ENCODE measurements at regions not wholly inside any gene's neighbourhood (a gene's known extent, or its start where the extent isn't known, plus 50 kb on each side); places are given as distances from the start of the nearest gene placed in this dataset.

DNA sequence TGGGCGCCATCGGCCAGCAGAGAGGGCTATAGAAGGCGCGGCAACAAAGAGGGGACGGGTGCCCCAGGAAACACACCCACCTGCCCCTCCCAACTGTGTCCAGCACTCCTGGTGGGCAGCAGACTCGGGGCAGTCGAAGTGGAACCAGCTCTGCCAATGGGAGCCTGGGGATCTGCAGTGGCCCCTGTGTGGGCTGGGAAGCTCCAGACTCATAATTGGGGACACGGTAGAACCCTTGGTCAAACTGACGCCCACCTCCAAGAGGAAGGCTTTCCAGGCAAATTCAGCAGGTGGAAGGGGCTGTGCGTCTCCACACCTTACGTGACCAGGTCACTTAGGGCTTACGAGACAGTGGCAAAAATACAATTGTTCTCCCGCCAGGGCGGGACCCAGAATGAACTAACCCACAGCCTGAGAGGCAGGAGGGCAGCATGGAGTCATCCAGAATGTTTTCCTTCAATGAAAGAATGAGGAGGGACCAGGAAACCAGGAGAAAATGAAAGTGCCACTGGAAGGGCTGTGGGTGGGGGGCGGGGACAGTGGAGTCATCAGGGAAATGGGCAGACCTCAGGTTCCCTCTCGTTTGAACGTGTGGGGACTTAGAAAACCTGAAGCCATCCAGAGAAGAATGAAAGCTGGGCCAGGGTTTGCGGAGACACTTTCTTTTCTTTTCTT lies 53.2 kb upstream of the SHANK2 start:
- H3K27me3 ChIP-seq = no peaks in the 10 kb centered on the region
- H3K27ac ChIP-seq = no peak overlapping the region
- TF ChIP-seq, protein P1, sequence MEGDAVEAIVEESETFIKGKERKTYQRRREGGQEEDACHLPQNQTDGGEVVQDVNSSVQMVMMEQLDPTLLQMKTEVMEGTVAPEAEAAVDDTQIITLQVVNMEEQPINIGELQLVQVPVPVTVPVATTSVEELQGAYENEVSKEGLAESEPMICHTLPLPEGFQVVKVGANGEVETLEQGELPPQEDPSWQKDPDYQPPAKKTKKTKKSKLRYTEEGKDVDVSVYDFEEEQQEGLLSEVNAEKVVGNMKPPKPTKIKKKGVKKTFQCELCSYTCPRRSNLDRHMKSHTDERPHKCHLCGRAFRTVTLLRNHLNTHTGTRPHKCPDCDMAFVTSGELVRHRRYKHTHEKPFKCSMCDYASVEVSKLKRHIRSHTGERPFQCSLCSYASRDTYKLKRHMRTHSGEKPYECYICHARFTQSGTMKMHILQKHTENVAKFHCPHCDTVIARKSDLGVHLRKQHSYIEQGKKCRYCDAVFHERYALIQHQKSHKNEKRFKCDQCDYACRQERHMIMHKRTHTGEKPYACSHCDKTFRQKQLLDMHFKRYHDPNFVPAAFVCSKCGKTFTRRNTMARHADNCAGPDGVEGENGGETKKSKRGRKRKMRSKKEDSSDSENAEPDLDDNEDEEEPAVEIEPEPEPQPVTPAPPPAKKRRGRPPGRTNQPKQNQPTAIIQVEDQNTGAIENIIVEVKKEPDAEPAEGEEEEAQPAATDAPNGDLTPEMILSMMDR (IDR thresholded peaks at IDR 0.05) = no peak
- no peaks in the 10 kb centered on the region for H3K9me3 ChIP-seq
- no peak overlapping the region for H3K4me3 ChIP-seq
- no peaks in the 10 kb centered on the region for H3K36me3 ChIP-seq
- ATAC-seq (no peak), DNase-seq (peak; percentile 36)
- H3K4me1 ChIP-seq = no peaks in the 10 kb centered on the region
- intact Hi-C loops (cut with DNase I) = no loop called here

DNA sequence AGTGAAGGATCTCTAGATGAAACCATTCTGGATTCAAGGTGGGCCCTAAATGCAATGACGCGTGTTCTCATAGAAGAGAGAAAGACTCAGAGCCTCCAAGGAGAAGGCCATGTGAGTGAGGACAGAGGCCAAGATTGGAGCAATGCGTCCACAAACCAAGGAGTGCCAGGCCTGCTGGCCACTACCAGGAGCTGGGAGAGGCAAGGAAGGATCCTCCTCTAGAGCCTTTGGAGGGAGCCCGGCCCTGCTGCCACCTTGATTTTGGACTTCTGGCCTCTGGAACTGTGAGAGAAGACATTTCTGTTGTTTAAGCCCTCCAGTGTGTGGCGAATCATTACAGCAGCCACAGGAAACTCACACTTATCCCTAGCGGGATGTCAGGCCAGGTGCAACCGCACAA lies 52.7 kb upstream of the SHANK2 start:
- intact Hi-C loops (cut with DNase I) = no loop called here
- TF ChIP-seq, protein P1 (IDR thresholded peaks at IDR 0.05) = no peak

DNA sequence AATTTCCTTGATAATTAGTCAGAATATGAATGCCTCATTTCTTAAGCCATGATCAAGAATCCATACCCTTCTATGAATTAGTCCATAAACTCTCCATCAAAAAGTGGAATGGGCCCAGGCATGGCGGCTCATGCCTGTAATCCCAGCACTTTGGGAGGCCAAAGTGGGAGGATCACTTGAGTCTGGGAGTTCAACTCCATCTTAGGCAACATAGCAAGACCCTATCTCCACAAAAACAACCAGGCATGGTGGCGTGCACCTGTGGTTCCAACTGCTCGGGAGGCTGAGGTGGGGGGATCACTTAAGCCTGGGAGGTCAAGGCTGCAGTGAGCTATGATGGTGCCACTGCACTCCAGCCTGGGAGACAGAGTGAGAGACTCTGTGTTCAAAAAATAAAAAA lies 52.1 kb upstream of the SHANK2 start:
- Histone ChIP-seq H3K4me3 (no peak overlapping the region), H3K36me3 (no peaks in the 10 kb centered on the region), H3K4me1 (no peaks in the 10 kb centered on the region), H3K27me3 (no peaks in the 10 kb centered on the region), H3K27ac (no peak overlapping the region), H3K9me3 (no peaks in the 10 kb centered on the region)
- peak; percentile 4 for DNase-seq
- ATAC-seq = no peak
- TF ChIP-seq, protein P1 (IDR thresholded peaks at IDR 0.05) = no peak
- intact Hi-C loops (cut with DNase I) = no loop called here

More for the DNA sequence above, 52.7 kb upstream of the SHANK2 start:
- DNase-seq = no peak
- Histone ChIP-seq H3K36me3 (no peaks in the 10 kb centered on the region), H3K4me3 (no peak overlapping the region), H3K27ac (no peak overlapping the region), H3K4me1 (no peaks in the 10 kb centered on the region), H3K9me3 (no peaks in the 10 kb centered on the region), H3K27me3 (no peaks in the 10 kb centered on the region)
- ATAC-seq = no peak

DNA sequence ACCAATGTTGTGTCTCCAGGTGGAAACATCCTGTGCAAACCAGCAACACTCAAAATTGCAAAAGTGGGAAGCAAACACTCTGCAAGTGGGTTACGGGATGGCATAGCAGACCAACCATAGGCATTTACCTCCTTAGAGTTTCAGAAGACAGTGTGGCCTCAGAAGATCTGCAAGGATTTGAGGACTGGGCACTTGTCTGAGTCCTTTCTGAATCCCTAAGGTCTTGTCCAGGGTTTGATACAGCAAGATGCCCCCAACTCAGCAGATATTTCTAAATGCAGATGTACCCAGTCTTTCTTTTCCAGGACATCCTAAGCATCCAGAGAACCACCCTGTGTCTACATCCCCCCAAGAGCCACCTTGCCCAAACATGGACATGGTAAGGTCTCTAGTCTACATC lies 51.7 kb upstream of the SHANK2 start:
- Histone ChIP-seq H3K27ac (no peak overlapping the region), H3K4me3 (no peak overlapping the region), H3K9me3 (no peaks in the 10 kb centered on the region), H3K36me3 (no peaks in the 10 kb centered on the region), H3K4me1 (no peaks in the 10 kb centered on the region), H3K27me3 (no peaks in the 10 kb centered on the region)
- no peak for DNase-seq
- intact Hi-C loops (cut with DNase I) = no loop called here
- TF ChIP-seq, protein P1 (IDR thresholded peaks at IDR 0.05) = no peak
- ATAC-seq = no peak

DNA sequence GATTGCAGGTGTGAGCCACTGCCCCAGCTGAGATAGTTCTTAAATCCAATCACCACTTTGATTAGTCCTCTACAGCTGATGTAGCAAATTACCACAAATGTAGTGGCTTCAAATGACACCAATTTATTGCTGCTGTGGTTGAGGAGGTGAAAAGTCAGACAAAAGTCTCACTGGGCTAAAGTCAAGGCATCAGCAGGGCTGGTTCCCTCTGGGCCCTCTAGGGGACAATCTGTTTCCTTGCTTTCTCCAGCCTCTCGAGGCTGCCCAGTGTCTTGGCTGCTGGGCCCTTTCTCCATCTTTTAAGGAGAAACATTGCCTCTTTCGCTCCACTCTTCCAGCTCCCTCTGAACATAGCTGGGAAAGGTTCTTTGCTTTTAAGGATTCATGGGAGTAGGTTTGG lies 50.5 kb upstream of the SHANK2 start:
- ATAC-seq (no peak), DNase-seq (peak; percentile 22)
- Histone ChIP-seq H3K4me3 (no peak overlapping the region), H3K9me3 (no peaks in the 10 kb centered on the region), H3K27me3 (no peaks in the 10 kb centered on the region), H3K27ac (no peak overlapping the region), H3K36me3 (no peaks in the 10 kb centered on the region), H3K4me1 (no peaks in the 10 kb centered on the region)
- intact Hi-C loops (cut with DNase I) = no loop called here
- TF ChIP-seq, protein P1 (IDR thresholded peaks at IDR 0.05) = no peak

DNA sequence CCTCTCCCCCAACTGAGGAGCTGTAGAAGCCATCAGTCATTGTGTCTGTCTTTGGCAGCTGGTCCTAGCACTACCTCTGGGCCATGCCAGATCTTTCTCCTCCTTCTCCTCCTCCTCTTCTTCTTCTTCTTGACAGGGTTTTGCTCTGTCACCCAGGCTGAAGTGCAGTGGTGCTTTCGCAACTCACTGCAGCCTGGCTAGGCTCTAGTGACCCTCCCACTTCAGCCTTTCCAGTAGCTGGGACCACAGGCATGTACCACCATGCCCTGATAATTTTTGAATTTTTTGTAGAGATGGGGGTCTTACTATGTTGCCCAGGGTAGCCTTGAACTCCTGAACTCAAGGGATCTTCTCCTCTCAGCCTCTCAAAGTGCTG lies 50.1 kb upstream of the SHANK2 start:
- Histone ChIP-seq H3K4me1 (no peaks in the 10 kb centered on the region), H3K9me3 (no peaks in the 10 kb centered on the region), H3K36me3 (no peaks in the 10 kb centered on the region), H3K27me3 (no peaks in the 10 kb centered on the region), H3K4me3 (no peak overlapping the region), H3K27ac (no peak overlapping the region)
- TF ChIP-seq, protein P1 (IDR thresholded peaks at IDR 0.05) = no peak
- intact Hi-C loops (cut with DNase I) = no loop called here
- DNase-seq = peak; percentile 37
- ATAC-seq = no peak
